Stromal cell of bone marrow (primary cell): ENCODE measurements at regions not wholly inside any gene's neighbourhood (a gene's known extent, or its start where the extent isn't known, plus 50 kb on each side); places are given as distances from the start of the nearest gene placed in this dataset.

Source experiments
- DNase-seq: peaks from one replicate; pipeline ENCODE4 v3.0.0-alpha.2; 2012; ENCODE audit warnings: low read depth

DNA sequence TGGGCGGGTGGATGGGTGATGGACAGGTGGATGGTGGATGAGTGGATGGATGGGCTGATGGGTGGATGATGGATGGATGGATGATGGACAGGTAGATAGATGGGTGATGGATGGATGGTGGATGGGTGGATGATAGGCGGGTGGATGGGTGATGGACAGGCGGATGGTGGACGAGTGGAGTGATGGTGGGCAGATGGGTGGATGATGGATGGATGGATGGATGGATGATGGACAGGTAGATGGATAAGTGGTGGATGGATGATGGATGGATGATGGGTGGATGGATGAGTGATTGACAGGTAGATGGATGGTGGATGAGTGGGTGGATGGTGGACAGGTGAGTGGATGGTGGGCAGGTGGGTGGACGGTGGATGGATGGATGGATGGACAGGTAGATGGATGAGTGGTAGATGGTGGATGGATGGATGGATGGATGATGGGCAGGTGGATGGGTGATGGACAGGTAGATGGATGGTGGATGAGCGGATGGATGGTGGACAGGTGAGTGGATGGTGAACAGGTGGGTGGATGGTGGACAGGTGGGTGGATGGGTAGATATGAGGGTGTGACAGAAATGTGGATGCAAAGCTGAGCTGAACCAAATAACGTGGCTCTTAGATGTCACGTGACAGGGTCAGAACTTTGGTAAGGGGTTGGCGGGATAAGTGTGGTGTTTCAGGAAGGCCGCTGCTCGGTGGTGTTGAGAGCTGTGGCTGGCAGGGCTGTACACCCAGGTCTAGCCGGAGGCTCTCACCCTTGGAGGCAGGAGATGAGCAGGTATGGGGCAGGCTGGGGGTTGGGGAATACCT lies 234.3 kb upstream of the CIBAR2 start:
- DNase-seq = no peak

DNA sequence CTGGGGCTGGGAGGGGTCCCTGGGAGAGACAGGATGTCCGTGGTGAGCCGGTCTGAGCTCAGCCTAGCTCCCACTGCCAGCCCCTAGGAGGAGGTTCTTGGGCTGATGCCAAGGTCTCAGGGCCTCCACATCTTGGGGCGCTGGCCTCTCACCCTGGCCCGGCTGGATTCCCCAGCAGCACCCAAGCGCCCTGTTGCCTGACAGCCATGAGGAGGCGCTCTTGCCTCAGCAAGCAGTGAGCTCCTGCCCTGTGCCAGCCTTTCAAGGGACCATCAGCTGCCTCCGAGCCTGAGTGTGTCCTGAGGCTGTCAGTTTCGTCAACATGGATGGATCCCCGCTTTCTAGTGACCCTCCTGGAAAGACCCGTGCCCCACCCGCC lies 234.9 kb upstream of the CIBAR2 start:
- DNase-seq = no peak

DNA sequence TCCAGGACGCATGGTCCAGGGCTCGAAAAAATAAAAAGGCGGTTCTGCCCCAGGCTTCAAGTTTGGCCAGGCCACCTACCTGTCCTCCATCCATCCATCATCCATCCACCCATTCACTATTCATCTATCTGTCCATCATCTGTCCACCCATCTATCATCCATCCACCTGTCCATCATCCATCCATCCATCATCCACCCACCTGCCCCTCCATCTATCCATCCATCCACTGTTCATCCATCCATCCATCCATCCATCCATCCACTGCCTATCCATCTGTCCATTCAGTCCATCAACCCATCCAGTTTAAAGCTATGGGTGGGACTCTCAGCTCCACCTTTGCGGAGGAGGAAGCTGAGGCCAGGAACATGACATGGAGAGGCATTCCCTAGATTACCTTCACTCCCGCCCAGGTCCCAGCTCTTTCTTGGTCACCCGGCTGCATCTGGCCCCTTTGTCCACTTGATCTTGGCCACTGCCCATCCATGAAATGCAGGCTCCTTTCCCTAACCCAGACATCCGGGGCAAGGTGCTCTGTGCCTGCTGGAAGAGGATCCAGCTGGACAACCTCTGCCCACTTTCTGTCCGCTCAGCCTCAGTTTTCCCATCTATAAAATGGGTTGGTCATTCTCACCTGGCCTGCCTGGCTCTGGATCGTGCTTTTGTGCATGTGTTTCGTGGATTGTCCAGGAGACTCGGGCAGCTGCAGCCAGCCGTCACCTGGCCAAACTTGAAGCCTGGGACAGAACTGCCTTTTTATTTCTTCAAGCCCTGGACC lies 236.0 kb upstream of the CIBAR2 start:
- no peak for DNase-seq

- no peak for DNase-seq
Measured at GRCh38 chr16:85348911-85349334, 236.7 kb upstream of the CIBAR2 start.

GRCh38 chr16:85349365-85350145 lies 237.3 kb upstream of the CIBAR2 start:
- DNase-seq = no peak

- no peak for DNase-seq
Measured at GRCh38 chr16:85350146-85350728, 238.0 kb upstream of the CIBAR2 start.

- peak; percentile 82 for DNase-seq
Measured at GRCh38 chr16:85350973-85351372, 238.7 kb upstream of the CIBAR2 start.

DNA sequence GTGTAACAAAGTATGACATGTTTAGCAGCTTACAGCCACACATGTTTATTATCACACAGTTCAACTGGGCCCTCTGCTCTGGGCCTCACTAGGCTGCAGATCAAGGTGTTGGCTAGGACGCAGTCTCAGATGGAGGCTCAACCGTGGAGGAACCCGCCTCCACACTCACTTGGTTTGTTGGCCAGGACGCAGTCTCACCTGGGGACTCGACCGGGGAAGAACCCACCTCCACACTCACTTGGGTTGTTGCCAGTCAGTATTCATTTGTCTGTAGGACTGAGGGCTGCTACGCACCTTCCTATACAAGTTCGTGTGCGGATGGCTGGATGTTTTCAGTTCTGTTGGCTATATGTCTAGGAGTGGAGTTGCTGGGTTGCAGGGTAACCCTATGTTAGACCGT lies 240.7 kb upstream of the CIBAR2 start:
- no peak for DNase-seq

DNA sequence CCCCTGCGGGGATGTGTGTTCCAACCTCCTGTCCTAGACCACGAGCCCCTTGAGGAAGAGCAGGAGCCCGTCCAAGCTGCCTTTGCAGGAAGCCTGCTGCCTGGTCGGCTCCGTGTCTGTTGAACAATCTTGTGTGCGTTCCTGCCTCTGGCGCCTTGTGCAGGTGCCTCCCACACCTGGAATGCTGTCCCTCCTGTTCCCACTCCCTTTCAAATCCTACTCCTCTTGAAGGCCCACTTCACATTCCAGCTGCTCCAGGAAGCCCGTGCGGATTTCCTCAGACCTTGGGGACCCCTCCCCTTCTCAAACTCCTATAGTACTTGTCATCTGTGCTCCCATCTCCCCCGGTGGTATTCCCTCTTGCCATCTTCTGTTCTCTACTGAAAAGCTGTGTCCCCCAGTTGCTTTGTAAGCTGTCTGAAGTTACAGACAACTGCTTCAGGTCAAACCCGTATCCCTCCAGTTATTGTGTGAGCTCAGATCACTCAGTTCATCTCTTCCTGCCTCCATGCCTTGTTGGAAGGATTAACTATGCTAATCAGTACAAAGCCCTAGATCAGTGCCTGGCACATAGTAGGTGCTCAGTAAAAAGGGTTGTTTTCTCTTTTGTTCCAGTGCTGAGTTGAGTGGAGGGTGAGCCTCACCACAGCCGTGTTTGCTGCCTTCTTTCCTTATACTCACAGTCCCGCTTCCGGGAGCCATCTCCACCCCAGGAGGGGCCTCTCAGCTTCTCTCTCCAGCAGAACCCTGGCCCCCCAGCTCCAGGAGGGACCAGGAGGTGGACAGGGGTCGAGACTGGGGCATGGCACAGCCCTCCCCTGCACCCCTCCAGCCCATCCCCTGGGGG lies 241.8 kb upstream of the CIBAR2 start:
- no peak for DNase-seq

GRCh38 chr16:85354686-85355514 lies 242.6 kb upstream of the CIBAR2 start:
- peak; percentile 33 for DNase-seq

GRCh38 chr16:85355515-85355837 lies 243.2 kb upstream of the CIBAR2 start:
- DNase-seq = no peak

DNA sequence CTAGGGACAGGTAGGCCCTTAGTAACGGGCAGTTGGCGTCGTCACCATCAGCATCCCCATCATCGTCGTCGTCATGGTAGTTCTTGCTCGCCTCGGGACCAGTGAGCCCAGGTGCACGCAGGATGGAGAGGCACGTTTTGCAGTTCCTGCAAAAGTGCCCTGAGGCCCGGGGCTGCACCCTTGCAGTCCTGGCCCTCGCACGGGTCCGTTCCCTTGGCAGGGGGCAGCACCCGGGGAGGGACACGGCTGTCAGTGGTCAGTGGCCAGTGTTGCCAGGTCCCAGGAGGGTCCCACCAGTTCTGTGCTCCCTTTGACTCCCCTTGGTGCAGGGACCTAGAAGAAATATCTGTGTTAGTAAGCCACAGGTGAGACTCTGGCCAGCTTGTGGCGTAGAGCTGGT lies 243.9 kb upstream of the CIBAR2 start:
- DNase-seq = no peak

GRCh38 chr16:85357323-85357722 lies 245.1 kb upstream of the CIBAR2 start:
- no peak for DNase-seq

DNA sequence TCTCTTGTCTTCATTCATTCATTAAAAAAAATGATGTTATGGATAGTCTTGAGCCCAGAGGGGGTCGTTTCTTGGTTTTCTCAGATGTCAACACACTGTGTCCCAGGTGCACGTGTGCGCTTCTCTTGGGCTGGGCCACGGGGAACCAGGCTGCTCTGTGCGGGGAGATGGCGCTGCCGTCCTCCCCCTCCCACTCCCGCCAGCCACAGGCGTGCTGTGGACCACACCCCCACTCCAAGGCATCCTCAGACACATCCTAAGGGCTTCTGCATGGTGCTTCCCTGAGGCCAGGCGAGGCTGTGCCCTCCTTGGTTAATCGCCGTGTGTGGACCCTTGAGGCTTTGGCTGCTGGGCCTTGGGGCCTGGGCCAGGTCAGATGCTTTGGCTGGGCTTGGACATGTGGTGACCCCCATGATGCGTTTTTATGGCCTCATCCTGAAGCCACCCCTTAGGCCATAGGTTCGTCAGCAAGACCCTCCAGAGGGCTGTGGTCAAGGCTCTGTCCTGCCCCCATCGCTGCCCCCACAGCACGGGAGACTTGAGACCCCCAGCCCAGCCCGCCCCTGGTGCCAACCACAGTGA lies 245.7 kb upstream of the CIBAR2 start:
- no peak for DNase-seq

DNA sequence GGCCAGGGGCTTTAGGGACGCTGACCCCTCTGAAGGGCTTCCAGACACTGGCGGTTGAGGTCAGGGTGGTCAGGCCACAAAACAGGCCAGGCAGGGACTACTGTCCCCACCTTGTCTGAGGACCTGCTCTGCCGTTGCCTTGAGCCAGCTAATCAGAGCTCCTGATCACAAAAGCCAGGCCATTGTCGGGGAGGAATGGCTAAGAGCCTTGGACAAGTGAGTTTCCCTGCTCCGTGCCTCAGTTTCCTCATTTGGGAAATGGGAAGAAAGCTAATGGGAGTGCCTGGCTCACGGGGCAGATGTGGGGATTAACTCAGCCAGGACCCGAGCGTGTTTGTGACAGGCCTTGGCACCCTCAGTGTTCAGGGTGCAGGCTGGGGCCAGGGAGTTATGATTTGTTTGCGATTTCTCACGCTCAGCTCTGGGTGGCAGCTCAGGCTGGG lies 246.5 kb upstream of the CIBAR2 start:
- DNase-seq = no peak

GRCh38 chr16:85359147-85359822 lies 247.0 kb upstream of the CIBAR2 start:
- DNase-seq = no peak

DNA sequence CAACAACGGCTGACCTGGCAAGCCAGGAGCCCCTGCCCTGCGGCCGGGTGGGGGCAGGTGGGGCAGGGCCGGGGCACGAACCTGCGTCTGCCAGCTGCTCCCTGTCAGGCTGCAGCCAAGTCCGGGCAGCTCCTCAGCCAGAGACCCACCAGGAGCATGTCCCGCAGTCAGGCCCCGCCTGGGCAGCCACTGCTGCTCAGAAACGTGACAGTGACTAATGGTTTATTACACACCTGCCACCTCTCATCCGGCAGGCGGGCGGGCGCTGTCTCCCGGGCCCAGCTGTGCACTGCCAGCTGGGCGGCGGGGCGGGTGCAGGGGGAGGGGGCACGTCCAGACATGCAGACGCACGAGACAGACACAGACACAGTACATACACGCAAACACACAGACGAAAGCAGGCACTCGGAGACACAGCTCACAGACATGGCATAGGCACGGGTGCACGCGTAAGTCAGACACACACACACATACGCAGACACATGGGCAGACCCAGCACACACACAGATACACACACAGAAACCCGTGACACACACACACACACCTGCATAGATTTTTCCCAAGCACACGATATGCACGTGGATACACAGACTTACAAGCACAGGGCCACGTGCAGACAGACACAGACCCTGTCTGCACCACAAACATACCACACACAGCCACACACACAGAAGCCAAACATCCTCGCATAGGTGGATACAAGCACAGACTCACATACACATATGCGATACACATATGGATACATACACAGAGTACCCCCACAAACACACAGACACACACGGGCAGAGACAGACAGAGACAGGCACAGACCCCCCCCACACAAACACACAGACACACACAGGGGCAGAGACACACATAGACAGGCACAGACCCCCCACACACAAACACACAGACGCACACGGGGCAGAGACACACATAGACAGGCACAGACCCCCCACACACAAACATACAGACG lies 248.3 kb upstream of the CIBAR2 start:
- no peak for DNase-seq

- DNase-seq = no peak
Measured at GRCh38 chr16:85361441-85362118, 249.3 kb upstream of the CIBAR2 start.
